Tibial nerve (tissue), 4 donors: ENCODE measurements at regions not wholly inside any gene's neighbourhood (a gene's known extent, or its start where the extent isn't known, plus 50 kb on each side); places are given as distances from the start of the nearest gene placed in this dataset.

Experiments used
- DNase-seq, 2 donors: peaks; one replicate each; pipeline ENCODE4 v3.0.0-alpha.2; 2019; ENCODE audit warnings: low spot score in 2 of 2
- H3K27ac ChIP-seq, 4 donors: fragments of 200-600 bp; sonication (generic) in 3 of 4; one replicate each; pipeline ENCODE4 v1.5.1; 2017 to 2019; ENCODE audit warnings: mild to moderate bottlenecking in 1 of 4
- H3K27me3 ChIP-seq, 2 donors: fragments of 200-600 bp; sonication (generic) in 1 of 2; one replicate each; pipeline versions ENCODE4 v1.5.1 to v1.6.0; 2017 to 2019
- H3K36me3 ChIP-seq, 3 donors: fragments of 200-600 bp; sonication (generic); one replicate each; pipeline ENCODE4 v1.5.1; 2018 to 2019
- H3K4me1 ChIP-seq, 4 donors: fragments of 200-600 bp; sonication (generic) in 3 of 4; one replicate each; pipeline ENCODE4 v1.5.1; 2017 to 2019
- H3K4me3 ChIP-seq, 4 donors: fragments of 200-600 bp; sonication (generic) in 3 of 4; one replicate each; pipeline ENCODE4 v1.5.1; 2017 to 2019; ENCODE audit warnings: mild to moderate bottlenecking in 1 of 4, moderate library complexity in 1 of 4
- H3K9me3 ChIP-seq, 4 donors: fragments of 200-600 bp; sonication (generic) in 3 of 4; one replicate each; pipeline ENCODE4 v1.5.1; 2017 to 2019
- EP300 ChIP-seq, 2 donors: sonication (generic); formaldehyde crosslinking; IDR thresholded peaks; one replicate each; pipeline ENCODE4 v1.6.1; 2017; ENCODE audit warnings: antibody characterized with exemption in 2 of 2, mild to moderate bottlenecking in 1 of 2
- POLR2A ChIP-seq, 2 donors: fragments of 450-650 bp; IDR thresholded peaks; one replicate each; pipeline ENCODE4 v1.6.1; 2017; ENCODE audit warnings: antibody characterized with exemption in 2 of 2, mild to moderate bottlenecking in 2 of 2, moderate library complexity in 2 of 2
- WGBS, 2 donors: methylation state at CpG; one replicate each; pipeline ENCODE4 v1.1.5; 2018; 5-methylcytosine and 5-hydroxymethylcytosine counted together
- TF ChIP-seq, protein P1 (sequence below), 5 experiments: fragments of 200-600 bp in 3 of 5; fragments of 450-650 bp in 2 of 5; sonication (generic) in 3 of 5; IDR thresholded peaks; one replicate each; pipeline ENCODE4 v1.5.1; 2016 to 2019; ENCODE audit warnings: antibody characterized with exemption in 5 of 5, mild to moderate bottlenecking in 3 of 5, moderate library complexity in 2 of 5

DNA sequence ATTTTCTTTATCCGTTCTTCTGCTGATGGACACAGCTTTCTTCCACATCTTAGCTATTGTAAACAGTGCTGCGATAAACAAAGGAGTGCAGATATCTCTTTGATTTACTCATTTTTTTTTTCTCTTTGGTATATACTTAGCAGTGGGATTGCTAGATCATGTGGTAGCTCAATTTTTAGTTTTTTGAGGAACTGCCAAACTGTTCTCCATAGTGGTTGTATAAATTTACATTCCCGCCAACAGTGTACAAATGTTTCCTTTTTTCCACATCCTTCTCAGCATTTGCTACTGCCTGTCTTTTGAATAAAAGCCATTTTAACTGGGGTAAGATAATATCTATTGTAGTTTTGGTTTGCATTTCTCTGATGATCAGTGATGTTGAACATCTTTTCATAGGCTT is 196.8 kb upstream of the ZNF717 start:
- Histone ChIP-seq H3K27ac (no peak overlapping the region), H3K4me1 (no peaks in the 10 kb centered on the region), H3K9me3 (peaks cover 0 to 5% (median 0%) of the 10 kb centered on the region in 4 donors), H3K4me3 (no peak overlapping the region), H3K27me3 (no peaks in the 10 kb centered on the region), H3K36me3 (no peaks in the 10 kb centered on the region)
- TF ChIP-seq EP300 (IDR thresholded peaks at IDR 0.05) (no peak), POLR2A (IDR thresholded peaks at IDR 0.05) (no peak)
- TF ChIP-seq, protein P1, sequence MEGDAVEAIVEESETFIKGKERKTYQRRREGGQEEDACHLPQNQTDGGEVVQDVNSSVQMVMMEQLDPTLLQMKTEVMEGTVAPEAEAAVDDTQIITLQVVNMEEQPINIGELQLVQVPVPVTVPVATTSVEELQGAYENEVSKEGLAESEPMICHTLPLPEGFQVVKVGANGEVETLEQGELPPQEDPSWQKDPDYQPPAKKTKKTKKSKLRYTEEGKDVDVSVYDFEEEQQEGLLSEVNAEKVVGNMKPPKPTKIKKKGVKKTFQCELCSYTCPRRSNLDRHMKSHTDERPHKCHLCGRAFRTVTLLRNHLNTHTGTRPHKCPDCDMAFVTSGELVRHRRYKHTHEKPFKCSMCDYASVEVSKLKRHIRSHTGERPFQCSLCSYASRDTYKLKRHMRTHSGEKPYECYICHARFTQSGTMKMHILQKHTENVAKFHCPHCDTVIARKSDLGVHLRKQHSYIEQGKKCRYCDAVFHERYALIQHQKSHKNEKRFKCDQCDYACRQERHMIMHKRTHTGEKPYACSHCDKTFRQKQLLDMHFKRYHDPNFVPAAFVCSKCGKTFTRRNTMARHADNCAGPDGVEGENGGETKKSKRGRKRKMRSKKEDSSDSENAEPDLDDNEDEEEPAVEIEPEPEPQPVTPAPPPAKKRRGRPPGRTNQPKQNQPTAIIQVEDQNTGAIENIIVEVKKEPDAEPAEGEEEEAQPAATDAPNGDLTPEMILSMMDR (IDR thresholded peaks at IDR 0.05) = no peak
- DNase-seq = no peak
- 88 to 91% methylated on average over 3 of the region's 3 CpGs for WGBS, 2 donors

DNA sequence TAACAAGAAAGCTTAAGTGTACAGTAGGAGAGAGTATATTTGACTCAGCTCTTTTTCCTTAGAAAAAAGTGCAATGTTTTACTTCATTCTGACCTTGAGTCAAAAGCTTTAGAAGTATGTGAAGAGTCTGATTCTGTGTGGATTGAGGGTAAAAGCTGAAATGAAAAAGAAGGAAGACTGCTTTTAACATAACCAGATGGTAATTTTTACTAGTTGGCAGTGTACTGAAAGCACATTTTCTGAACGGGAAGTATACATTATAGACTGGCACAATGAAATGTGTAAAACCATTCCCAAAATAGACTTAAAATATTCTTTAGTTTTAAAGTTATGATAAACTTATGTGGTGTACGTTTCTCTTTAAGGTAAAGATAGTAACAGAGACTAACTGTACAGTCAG is 197.8 kb upstream of the ZNF717 start:
- H3K27me3 ChIP-seq = no peaks in the 10 kb centered on the region
- H3K27ac ChIP-seq = no peak overlapping the region
- no peaks in the 10 kb centered on the region for H3K36me3 ChIP-seq
- TF ChIP-seq EP300 (IDR thresholded peaks at IDR 0.05) = no peak
- TF ChIP-seq POLR2A (IDR thresholded peaks at IDR 0.05) = no peak
- TF ChIP-seq, protein P1 (IDR thresholded peaks at IDR 0.05) = no peak
- no peaks in the 10 kb centered on the region for H3K4me1 ChIP-seq
- H3K9me3 ChIP-seq = peaks cover 0 to 5% (median 0%) of the 10 kb centered on the region in 4 donors
- WGBS, 2 donors = 47 to 55% methylated on average over 2 of the region's 2 CpGs
- DNase-seq = no peak
- no peak overlapping the region for H3K4me3 ChIP-seq

DNA sequence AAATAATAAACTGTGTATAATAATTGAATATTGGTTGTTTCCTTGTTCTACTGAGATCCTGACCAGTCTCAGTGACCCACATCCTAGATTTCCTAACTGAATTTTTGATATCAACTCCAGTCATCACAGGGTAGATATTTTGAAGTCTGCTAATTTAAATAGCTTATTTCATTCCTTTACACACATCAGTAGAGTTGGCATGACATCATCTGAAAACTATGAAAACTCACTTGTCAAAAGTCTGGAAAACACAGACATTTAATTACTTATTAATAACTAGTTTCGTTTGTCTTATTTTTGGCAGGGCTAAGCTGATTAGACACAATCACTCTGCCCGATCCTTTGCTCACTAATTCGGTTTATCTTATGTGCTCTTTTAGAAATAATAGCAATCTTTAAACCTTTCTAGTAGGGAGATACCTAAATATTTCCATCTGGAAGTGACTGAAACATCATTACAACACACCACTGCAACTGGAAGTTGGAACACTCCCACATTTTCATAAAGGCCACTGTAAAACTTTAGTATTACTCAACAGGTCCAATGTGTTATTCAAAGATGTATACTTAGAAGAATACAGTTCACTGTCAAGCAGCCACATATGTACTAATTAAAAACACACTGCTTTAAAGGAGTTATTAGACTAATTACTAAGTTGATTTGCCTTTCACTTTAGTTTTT is 198.4 kb upstream of the ZNF717 start:
- no peak for DNase-seq
- 44 to 49% methylated on average over 3 of the region's 3 CpGs for WGBS, 2 donors

DNA sequence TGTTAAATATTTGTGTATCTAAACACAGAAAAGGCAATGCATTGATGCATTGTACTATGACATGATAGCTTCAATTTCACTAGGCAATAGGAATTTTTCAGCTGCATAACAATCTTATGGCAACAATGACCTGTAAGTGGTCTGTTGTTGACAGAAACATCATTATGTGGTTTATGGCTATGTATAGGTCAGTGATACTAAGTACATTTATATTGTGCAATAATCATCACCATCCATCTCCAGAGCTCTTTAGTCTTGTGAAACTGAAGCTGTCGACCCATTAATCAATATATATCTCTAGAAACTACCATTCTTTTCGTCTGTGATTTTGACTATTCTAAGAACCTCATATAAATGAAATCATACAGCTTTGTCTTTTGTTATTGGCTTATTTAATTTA is 200.1 kb upstream of the ZNF717 start:
- WGBS, 2 donors = 39 to 41% methylated on average over 2 of the region's 2 CpGs
- TF ChIP-seq POLR2A (IDR thresholded peaks at IDR 0.05) = no peak
- TF ChIP-seq, protein P1 (IDR thresholded peaks at IDR 0.05) = no peak
- no peak for TF ChIP-seq EP300 (IDR thresholded peaks at IDR 0.05)

More for the DNA sequence above, 198.4 kb upstream of the ZNF717 start:
- no peaks in the 10 kb centered on the region for H3K27me3 ChIP-seq
- H3K4me3 ChIP-seq = no peak overlapping the region
- no peaks in the 10 kb centered on the region for H3K36me3 ChIP-seq
- H3K9me3 ChIP-seq = peaks cover 0 to 5% (median 0%) of the 10 kb centered on the region in 4 donors
- H3K27ac ChIP-seq = no peak overlapping the region
- TF ChIP-seq POLR2A (IDR thresholded peaks at IDR 0.05) = no peak
- TF ChIP-seq, protein P1 (IDR thresholded peaks at IDR 0.05) = no peak
- TF ChIP-seq EP300 (IDR thresholded peaks at IDR 0.05) = no peak
- H3K4me1 ChIP-seq = no peaks in the 10 kb centered on the region

DNA sequence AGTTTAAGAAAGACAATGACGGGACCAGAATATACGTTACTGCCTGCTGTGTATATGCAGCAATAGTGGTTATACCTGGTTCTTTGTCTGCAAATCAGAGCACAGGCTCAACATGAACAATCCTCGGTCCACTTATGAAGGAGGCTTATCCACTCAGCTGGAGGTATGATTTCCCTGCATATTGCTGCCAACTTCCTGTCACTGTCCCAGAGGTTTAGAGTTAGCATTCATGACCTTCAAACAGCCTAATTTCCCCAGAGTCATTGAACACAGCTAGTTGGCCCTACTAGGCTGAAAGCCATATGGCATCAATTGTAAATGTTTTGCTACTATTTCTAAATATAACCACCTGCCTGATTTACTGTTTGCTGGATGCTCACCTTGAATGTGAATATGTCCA is 224.9 kb upstream of the ZNF717 start:
- WGBS, 2 donors = 59 to 84% methylated on average over 3 of the region's 3 CpGs
- H3K27ac ChIP-seq = no peak overlapping the region
- peaks cover 0 to 8% (median 0%) of the 10 kb centered on the region in 4 donors for H3K9me3 ChIP-seq
- no peaks in the 10 kb centered on the region for H3K27me3 ChIP-seq
- DNase-seq = no peak
- H3K4me3 ChIP-seq = no peak overlapping the region
- no peaks in the 10 kb centered on the region for H3K4me1 ChIP-seq
- H3K36me3 ChIP-seq = no peaks in the 10 kb centered on the region
- no peak for TF ChIP-seq EP300 (IDR thresholded peaks at IDR 0.05)
- no peak for TF ChIP-seq POLR2A (IDR thresholded peaks at IDR 0.05)
- TF ChIP-seq, protein P1 (IDR thresholded peaks at IDR 0.05) = no peak

More for the DNA sequence above, 200.1 kb upstream of the ZNF717 start:
- H3K27ac ChIP-seq = no peak overlapping the region
- no peak overlapping the region for H3K4me3 ChIP-seq
- H3K27me3 ChIP-seq = no peaks in the 10 kb centered on the region
- no peaks in the 10 kb centered on the region for H3K4me1 ChIP-seq
- H3K36me3 ChIP-seq = no peaks in the 10 kb centered on the region
- no peak for DNase-seq
- peaks cover 0 to 5% (median 0%) of the 10 kb centered on the region in 4 donors for H3K9me3 ChIP-seq
